Iris pigment epithelial cell (primary cell): ENCODE measurements at regions not wholly inside any gene's neighbourhood (a gene's known extent, or its start where the extent isn't known, plus 50 kb on each side); places are given as distances from the start of the nearest gene placed in this dataset.

Experiments used
- DNase-seq: peaks from one replicate; pipeline ENCODE4 v3.0.0-alpha.2; 2011; ENCODE audit warnings: low read depth

DNA sequence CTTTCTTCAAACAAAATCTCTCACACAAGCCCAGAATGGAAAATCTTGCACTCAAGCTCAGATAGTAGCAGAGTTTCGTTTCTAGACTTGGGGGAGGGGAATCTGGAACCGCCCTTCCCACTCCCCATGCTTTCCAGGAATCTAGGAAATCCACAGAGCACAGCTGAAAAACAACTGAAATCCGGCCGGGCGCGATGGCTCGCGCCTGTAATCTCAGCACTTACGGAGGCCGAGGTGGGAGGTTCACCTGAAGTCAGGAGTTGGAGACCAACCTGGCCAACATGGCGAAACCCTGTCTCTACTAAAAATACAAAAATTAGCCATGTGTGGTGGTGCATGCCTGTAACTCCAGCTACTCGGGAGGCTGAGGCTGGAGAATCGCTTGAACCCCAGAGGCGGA lies 127.3 kb upstream of the SLC34A2 start:
- DNase-seq: no peak

DNA sequence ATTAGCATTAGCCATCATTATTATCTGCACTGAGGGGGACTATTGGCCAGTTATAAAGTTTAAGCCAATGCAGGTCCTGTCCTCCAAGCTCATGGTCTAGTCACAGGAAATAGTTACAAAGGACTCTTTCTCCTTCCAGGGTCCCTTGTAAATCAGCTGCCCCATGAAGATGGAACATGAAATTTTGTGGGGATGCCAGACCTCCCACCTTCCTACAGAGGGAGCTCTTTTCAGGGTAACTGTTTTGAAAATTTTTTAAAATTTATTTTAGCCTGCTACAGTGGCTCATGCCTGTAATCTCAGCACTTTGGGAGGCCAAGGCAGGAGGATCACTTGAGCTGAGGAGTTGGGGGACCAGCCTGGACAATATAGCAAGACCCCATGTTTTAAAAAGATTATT lies 124.4 kb upstream of the SLC34A2 start:
- no peak for DNase-seq

DNA sequence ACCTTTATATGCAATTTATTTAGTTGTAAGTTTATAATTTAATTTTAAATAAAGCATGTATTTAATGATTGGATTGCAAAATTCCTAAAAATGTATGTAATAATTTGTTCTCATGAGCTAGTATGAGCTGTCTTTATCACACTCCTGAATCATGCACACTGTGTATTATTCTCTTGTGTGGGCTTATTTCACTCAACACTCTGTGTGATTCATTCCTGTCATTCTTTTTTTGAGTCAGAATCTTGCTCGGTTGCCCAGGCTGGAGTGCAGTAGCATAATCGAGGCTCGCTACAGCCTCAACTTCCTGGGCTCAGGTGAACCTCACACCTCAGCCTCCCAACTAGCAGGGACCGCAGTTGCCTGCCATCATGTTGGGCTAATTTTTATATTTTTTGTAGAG lies 123.1 kb upstream of the SLC34A2 start:
- peak; percentile 9 for DNase-seq

DNA sequence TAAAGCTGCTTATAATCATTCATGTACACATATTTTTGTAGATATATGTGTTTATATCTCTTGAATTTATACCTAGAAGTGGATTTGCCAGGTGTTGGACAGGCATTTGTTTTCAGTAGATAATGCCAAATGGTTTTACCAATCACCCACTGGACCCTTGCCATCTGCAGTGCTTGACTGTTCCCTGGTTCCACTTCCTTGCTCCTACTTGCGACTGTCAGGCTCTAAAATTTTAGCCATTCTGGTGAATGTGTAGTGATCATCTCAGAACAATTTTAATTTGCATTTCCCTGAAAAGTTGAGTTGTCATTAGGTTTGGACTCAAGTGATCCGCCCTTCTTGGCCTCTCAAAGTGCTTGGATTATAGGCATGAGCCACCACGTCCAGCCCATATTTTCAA lies 122.4 kb upstream of the SLC34A2 start:
- no peak for DNase-seq

DNA sequence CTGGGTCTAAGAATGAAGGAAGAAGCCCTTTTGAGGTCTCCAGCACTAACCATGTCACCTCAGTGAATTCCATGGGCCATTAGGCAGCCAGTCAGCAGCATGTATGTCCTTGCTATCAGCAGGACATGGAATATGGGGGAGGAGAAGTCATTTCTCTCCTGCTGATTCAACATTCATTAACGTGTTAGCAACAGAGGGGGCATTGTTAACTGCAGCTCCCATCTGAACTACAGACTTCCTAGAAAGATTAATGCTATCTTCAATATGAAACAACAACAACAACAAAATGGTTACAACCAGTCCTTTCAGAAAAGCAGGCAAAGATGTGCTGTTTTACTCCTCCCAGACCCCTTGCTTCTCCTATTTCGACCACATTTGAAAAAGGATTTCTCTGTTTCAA lies 120.4 kb upstream of the SLC34A2 start:
- DNase-seq: no peak

DNA sequence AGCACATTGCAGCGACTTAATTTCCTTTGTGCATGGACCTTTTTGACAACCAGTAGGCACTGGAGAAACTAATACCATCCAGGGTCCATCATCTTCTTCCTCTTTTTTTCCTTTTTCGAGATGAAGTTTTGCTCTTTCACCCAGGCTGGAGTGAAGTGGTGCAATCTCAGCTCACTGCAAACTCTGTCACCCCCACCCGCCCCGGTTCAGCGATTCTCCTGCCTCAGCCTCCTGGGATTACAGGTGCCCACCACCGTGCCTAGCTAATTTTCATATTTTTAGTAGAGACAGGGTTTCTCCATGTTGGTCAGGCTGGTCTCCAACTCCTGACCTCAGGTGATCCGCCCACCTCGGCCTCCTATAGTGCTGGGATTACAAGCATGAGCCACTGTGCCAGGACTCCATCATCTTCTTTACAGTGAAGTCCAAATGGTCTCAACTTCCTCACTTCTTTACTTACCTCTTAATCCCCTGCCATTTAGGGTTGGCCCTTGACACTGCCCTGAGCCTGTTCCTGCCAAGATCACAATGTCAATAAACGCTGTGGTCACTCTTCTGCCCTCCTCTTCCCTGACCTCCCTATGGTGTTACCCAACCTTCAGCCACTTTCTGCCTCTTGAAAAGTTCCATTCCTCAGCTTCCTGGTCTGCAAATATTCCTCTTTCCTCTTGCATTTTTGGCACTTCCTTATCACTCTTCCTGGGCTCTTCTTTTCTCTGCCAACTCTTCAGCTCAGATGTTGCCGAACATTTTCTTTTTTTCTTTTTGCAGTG lies 119.8 kb upstream of the SLC34A2 start:
- DNase-seq: no peak

DNA sequence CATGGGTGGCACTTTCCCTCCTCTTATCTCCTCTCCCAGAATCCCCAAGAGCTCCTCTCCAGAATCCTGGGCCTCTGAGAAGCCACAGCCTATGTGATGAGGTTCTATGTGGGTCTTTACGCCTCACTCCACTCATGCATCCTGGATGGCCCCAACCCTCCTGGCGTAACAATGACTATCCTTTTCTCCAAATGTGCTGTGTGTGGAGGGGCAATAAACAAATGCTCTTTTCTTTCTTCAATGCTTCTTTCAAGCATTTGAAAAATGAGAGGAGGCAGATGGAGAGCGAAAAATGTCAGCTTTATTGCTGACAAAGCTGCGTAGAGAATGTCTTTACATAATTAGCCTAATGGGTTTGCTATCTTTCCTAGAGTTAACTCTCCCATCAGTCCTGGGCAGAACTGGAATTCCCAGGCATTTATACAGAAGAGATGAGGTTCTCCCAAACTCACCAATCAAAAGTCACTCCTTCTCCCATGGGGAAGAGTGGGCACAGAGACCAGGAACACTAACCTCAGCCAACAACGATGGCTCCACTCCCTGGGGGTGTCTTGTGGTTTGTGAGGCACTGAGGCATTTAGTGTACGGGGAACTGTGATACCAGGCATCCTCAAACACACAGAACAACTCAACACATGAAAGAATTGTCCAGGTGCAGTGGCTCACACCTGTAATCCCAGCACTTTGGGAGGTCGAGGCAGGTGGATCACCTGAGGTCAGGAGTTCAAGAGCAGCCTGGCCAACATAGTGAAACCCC lies 118.9 kb upstream of the SLC34A2 start:
- no peak for DNase-seq

DNA sequence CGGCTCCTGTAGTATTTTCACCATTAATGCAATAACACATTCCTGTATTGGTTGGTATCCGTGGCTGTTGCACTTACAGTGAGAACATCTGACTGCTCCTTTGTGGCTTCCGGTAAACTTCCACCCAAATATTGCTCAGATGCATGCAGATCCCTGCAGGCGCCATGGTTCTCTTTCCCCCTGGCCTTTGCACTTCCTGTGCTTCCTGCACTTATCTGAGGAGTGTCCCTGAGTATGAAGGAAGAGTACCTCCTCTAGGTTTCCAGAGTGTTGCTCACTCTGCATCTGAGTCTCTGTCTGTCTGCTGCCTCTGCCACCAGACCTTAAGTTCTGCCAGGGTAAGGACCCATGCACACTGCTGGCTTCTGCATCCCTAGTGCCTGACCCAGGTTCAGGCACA lies 117.2 kb upstream of the SLC34A2 start:
- no peak for DNase-seq

DNA sequence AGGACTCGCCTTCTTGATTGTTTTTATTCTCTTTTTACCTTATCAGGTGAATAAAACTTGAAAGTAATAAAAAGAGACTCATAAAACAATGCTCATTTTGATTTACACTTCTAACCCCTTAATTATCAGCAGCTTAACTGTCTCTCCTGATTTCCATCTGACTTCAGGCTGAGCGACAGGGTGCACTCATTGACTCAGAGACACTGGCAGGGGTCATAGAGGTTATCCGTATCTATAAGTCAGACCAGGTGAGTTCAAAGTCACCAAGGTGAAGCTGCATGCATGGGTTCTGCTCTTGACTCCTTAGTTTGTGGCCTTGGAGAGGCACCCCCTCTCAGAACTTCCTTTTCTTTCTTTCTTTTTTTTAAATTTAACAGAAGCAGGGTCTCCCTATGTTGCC lies 116.4 kb upstream of the SLC34A2 start:
- DNase-seq: no peak

DNA sequence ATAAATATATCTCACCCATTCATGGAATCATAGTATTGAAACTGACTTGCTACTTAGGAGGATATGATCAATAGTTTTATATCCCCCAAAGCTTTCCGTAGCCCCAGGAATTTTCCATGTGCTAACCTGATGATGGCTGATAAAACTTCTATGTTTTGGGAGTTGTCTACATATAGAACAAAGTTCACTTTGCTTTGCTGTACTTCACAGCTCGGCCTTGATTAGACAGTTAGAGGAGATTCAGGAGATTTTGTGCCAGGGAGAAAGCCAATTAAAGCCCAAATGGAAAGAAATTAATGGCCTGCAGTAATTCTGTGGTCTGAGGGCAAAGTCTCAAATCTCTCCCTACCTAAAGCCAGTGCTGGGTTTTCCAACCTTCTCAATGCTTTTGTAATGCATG lies 114.9 kb upstream of the SLC34A2 start:
- DNase-seq: no peak

DNA sequence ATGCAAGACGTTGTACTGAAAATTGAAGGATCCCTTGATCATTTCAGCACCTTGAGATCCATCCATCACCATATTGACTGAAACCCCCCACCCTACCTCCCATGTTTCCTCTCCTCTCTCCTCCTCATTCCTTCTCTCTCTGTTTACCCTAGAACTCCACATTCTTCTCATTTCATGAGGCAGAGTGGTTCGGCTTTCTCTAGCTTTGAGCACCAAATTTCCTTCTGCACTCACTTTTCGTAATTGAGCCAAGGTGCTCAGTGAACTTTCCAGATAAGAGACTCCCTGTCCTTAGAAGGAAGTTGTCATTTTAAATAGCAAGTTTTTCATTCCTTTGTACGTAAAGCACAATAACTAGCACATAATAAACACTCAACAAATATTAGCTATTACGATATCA lies 108.3 kb upstream of the SLC34A2 start:
- DNase-seq: no peak

DNA sequence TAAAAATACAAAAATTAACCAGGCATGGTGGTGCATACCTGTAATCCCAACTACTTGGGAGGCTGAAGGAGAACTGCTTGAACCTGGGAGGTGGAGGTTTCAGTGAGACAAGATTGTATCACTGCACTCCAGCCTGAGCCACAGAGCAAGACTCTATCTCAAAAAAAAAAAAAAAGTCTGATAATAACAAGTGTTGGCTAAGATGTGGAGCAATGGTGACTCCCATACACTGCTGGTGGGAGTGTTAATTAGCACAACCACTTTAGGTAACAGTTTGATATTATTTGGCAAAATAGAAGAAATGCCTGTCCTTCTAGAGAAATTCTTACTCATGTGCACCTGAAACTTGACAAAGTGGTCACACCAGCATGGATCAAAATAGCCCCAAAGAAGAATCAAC lies 106.2 kb upstream of the SLC34A2 start:
- DNase-seq: no peak

DNA sequence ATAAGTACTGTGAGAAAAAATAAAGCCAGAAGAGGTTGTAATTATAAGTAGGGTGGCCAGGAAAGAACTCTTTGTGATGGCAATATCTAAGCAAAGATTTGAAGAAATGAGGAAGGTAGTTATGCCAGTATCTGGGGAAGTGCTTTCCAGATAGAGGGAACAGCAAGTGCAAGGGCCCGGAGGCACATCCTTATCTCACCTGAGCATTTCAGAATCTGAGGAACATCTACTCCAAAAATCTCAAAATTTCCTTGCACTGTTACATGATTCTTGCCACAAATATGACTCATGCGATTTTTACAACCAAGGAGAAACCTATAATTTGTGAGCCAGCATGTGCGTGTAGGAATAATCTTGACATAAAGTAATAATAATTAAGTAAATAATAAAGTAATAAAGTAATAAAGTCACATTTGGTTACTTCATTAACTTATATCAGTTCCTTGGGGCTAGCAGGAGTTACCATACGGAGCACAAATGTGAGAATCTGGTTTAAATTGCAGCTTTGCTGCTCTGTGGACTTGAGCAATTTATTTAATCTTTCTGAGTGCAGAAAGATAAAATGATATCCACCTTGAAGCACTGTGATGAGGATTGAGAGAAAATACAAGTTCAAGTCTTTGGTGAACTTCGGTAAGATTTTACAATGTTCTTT lies 105.1 kb upstream of the SLC34A2 start:
- DNase-seq: no peak

DNA sequence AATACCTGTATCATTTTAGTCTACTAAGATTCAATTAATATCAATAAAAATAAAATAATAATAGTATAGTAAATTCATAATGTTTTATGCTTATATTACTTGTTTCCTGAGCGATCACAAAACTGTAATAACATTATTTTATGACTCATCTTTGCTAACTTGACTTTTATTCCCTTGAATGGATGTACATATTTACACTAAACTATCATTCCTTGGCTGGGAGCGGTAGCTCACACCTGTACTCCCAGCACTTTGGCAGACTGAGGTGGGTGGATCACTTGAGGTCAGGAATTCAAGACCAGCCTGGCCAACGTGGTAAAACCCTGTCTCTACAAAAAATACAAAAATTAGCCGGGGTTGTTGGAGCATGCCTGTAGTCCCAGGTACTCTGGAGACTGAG lies 104.0 kb upstream of the SLC34A2 start:
- DNase-seq: no peak

DNA sequence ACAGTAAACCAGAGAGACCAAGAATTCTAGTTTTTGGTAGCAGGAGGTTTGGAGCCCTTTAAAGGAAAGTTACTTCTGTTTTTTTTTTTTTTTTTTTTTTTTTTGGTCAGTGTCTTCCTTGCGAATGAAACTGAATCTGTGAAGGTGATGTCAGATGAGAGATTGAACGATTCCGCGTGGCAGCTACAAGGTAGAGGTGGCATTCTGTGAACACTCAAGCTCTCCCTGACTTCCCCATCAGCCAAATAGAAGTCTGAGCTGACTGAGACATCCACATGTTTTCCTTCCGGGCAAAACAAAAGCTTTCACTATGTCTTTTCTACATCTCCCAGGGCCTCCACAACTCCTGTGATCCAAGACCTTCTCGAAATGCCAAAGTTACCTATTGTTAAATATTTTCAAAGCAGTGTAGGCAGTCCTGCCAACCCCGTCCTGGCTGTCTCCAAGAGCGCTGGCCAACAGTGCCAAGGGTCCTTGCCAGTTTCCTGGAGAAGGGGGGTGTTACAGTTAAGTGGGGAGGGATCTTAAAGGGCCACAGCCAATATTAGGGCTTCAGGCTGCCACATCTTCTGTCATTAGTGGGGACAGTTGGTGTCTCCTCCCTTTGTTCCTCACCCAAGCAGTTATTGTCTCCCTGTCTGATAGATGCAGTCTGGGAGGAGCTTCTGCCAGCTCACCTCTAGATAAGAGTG lies 102.9 kb upstream of the SLC34A2 start:
- DNase-seq: no peak

DNA sequence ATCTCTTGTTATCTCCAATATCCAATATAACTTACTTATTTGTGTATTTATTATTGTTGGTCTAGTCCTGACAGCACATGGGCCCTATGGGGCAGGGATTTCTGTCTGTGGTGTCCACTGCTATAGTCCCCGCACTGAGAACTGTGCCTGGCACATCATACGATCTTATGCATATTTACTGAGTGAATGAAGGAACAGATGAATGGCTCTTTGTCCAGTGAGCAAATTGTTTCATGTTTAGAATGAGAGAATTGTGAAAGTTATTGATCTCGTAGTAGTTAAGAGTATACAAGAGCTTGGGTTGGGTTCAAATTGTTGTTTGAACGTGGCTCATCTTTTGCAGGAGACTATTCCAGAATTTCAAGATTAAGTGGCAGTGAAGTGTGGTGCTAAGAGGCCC lies 96.1 kb upstream of the SLC34A2 start:
- DNase-seq: no peak

DNA sequence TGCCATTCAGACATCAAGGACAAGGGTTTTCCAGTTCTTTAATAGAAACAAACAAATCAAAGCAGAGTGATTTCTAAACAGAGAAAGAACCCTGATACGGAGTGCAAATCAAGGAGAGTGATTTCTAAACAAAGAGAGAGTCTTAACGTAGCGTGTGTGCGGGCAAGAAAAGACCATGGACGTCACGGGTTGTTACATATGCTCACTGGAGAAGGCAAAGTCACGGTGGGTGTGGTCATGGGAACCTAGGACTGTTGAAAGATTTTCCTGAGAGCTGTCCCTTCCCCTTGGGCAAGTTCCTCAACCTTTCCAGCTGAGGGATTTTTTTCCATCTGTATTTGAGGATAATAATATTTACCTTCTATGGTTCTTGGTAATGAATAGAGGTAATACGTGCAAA lies 95.0 kb upstream of the SLC34A2 start:
- no peak for DNase-seq

DNA sequence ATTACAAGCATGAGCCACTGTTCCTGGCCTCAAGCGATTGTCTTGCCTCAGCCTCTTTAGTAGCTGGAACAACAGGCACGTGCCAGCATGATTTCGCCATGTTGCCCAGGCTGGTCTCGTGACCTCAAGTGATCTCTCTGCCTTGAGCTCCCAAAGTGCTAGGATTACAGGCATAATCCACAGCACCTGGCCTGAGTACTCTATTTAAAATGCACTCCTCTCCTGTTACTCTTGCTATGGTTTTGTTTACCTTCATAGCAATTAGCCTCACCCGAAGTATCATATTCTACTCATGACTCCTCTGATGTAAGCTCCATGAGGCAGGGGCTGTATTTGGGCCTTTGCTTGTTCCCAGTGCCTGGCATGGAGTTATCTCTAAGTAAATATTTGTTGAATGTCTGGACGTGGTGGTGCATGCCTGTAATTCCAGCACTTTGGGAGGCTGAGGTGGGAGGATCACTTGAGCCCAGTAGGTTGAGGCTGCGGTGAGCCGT lies 92.5 kb upstream of the SLC34A2 start:
- DNase-seq: no peak

DNA sequence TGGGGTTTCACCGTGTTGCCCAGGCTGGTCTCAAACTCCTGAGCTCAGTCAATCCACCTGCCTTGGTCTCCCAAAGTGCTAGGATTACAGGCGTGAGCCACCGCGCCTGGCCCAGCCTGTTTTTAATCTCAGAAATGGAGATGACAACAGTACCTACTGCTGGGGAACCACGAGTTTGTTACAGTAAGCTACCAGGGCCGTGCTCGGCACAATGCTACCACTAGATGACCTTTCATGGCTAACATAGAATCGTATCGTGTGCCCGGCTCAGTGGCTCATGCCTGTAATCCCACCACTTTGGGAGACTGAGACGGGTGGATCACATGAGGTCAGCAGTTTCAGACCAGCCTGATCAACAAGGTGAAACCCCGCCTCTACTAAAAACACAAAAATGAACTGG lies 90.8 kb upstream of the SLC34A2 start:
- no peak for DNase-seq

DNA sequence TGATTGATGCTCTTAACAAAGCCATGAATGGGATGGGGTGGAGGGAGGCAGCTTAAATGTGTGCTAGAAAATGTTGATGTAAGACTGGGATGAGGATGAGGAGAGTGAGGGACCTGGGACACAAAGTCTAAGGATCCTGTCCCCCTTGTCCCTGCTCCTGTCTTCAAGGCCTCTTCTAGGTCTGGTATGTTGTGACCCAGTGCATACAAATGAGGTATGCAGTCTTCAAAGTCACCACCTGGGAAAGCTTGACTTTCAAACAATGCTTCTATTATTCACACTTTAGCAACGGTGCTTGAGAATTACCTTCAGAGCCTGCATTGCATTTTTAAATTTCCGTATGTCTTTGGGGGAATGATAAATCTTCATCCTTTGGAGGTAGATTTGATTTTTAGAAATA lies 88.4 kb upstream of the SLC34A2 start:
- no peak for DNase-seq

DNA sequence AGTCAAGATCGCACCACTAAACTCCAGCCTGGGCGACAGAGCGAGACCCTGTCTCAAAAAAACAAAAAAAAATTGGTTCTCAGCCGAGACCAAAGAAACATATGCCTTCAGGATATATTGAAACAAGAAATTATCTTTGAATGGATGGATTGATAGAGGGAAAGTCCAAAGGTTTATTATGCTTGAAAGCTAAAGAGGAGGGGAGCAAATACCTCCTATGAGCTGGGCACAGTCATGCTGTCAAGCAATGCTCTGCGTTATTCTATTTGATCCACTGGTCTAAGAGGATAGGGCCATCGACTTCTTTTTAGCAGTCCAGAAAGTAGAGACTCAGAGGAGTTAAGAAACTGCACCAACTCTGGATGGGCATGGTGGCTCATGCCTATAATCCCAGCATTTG lies 85.9 kb upstream of the SLC34A2 start:
- DNase-seq: no peak

DNA sequence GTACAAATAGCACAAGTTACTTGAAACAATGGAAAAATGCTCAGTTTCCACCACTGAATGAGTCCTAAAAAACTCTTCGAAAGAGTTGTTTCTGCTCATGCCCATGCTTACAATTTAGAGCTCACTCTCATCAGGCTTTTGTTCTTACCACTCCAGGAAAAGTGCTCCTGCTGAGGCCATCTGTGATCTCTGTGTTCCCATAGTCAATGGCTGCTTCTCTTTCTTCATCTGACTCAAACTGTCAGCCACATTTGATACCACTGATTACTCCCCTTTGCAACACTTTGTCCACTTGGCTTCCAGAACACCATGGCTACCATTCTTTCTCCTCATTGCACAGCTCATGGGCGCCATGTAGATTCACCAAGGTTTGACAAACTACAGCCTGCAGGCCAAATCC lies 80.0 kb upstream of the SLC34A2 start:
- DNase-seq: no peak

DNA sequence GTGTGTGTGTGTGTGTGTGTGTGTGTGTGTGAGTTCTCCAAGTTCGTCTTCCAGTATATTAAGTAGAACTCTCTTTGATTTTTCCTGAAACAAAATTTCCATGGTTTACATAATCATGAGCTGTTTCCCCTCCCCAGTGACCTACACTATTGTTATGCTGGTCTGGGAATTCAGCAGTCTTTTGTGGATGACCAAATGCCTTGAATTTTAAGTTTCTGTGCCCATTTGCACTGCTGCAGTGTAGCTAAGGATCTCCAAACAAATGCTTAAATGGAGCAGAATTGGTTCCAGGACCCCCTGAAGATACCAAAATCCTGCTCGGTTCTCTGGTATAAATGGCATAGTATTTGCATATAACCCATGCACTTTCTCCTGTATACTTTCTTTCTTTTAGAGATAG lies 77.2 kb upstream of the SLC34A2 start:
- DNase-seq: no peak
